NOMO-1 treated with dmso at 0.1 percent for 144 hours (cell line): ENCODE measurements at regions not wholly inside any gene's neighbourhood (a gene's known extent, or its start where the extent isn't known, plus 50 kb on each side); places are given as distances from the start of the nearest gene placed in this dataset.
"Not testable (repeated sequence)": the region's sequence is repeated elsewhere in the genome, so short reads cannot be mapped to it uniquely, and the experiment has no call there.

Experiments
- DNase-seq: peaks from one replicate; lab custom pipeline; 2025; ENCODE audit not compliant: unreplicated experiment; lab: John Stamatoyannopoulos, UW

GRCh38 chr15:70578196-70578595, 185.2 kb downstream of the UACA start:
- DNase-seq, result no peak

- DNase-seq, result no peak
Measured at GRCh38 chr15:70576696-70577095, 186.7 kb downstream of the UACA start.

GRCh38 chr15:70576276-70576675, 187.1 kb downstream of the UACA start:
- DNase-seq, result no peak

- no peak for DNase-seq
Measured at GRCh38 chr15:70575231-70576226, 187.8 kb downstream of the UACA start.

- not testable (repeated sequence) for DNase-seq
Measured at GRCh38 chr15:70574325-70574724, 189.0 kb downstream of the UACA start.

- no peak for DNase-seq
Measured at GRCh38 chr15:70573121-70573850, 190.1 kb downstream of the UACA start.

GRCh38 chr15:70569714-70570231, 193.6 kb downstream of the UACA start:
- no peak for DNase-seq

- peak; percentile 10 for DNase-seq
Measured at GRCh38 chr15:70569091-70569713, 194.2 kb downstream of the UACA start.

GRCh38 chr15:70566989-70567388, 196.4 kb downstream of the UACA start:
- DNase-seq, result no peak

- DNase-seq, result no peak
Measured at GRCh38 chr15:70566047-70566835, 197.1 kb downstream of the UACA start.

- DNase-seq, result no peak
Measured at GRCh38 chr15:70563561-70564095, 199.7 kb downstream of the UACA start.

GRCh38 chr15:70562906-70563305, 200.5 kb downstream of the UACA start:
- no peak for DNase-seq

GRCh38 chr15:70561885-70562284, 201.5 kb downstream of the UACA start:
- DNase-seq, result no peak

GRCh38 chr15:70560617-70561328, 202.6 kb downstream of the UACA start:
- no peak for DNase-seq

- DNase-seq, result peak; percentile 74
Measured at GRCh38 chr15:70559265-70560239, 203.8 kb downstream of the UACA start.

- no peak for DNase-seq
Measured at GRCh38 chr15:70558406-70559264, 204.7 kb downstream of the UACA start.

GRCh38 chr15:70557521-70558258, 205.7 kb downstream of the UACA start:
- DNase-seq, result no peak
